ENCODE measurements at regions not wholly inside any gene's neighbourhood (a gene's known extent, or its start where the extent isn't known, plus 50 kb on each side); places are given as distances from the start of the nearest gene placed in this dataset.

DNA sequence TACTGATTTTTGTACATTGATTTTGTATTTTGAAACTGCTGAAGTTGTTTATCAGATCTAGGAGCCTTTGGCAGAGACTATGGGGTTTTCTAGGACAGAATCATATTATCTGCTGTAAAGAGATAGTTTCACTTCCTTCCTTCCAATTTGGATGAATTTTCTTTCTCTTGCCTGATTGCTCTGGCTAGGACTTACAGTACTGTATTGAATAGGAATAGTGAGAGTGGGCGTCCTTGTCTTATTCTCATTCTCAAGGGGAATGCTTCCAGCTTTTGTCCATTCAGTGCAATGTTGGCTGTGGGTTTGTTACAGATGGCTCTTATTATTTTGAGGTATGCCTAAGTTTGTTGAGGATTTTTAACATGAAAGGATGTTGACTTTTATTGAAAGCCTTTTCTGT is 290.1 kb downstream of the MAP2K4 start:
- Histone ChIP-seq H4K20me1 (ENCODE audit: control insufficient read depth, extremely low read depth, insufficient read depth, low read length) (no peaks in the 10 kb centered on the region), H3K27ac (ENCODE audit: control insufficient read depth, insufficient read depth, low read length) (no peak overlapping the region), H3K9ac (ENCODE audit: control insufficient read depth, extremely low read depth, insufficient read depth, low read length) (no peak overlapping the region), H3K4me1 (ENCODE audit: control insufficient read depth, extremely low read depth, insufficient read depth, low read length) (no peaks in the 10 kb centered on the region), H3K4me3 (ENCODE audit: control insufficient read depth in 2 of 3, extremely low read depth in 1 of 3, insufficient read depth in 2 of 3, low read depth in 1 of 3, low read length in 3 of 3) (no peak overlapping the region), H3K4me2 (ENCODE audit: control insufficient read depth, extremely low read depth, insufficient read depth, low read depth, low read length) (no peak overlapping the region), H3K27me3 (ENCODE audit: control insufficient read depth, extremely low read depth, insufficient read depth, low read length) (no peaks in the 10 kb centered on the region), H3K9me1 (ENCODE audit: control insufficient read depth, extremely low read depth, insufficient read depth, low read length) (no peaks in the 10 kb centered on the region), H3K36me3 (ENCODE audit: control insufficient read depth in 2 of 2, extremely low read depth in 1 of 2, insufficient read depth in 2 of 2, low read length in 2 of 2) (no peaks in the 10 kb centered on the region), H3K9me3 (ENCODE audit: control insufficient read depth, low read depth, low read length) (no peaks in the 10 kb centered on the region), H2AFZ (ENCODE audit: control insufficient read depth, low read length) (no peak overlapping the region), H3K79me2 (ENCODE audit: control insufficient read depth, insufficient read depth, low read length) (no peaks in the 10 kb centered on the region)
- dilution Hi-C loops (cut with MboI; ENCODE audit: extremely low pct_ligation_motif_present, low sequenced_read_pairs), result no loop called here
- no peak for TF ChIP-seq EZH2 (IDR thresholded peaks at IDR 0.05; ENCODE audit: low read length)
- TF ChIP-seq, protein P1, sequence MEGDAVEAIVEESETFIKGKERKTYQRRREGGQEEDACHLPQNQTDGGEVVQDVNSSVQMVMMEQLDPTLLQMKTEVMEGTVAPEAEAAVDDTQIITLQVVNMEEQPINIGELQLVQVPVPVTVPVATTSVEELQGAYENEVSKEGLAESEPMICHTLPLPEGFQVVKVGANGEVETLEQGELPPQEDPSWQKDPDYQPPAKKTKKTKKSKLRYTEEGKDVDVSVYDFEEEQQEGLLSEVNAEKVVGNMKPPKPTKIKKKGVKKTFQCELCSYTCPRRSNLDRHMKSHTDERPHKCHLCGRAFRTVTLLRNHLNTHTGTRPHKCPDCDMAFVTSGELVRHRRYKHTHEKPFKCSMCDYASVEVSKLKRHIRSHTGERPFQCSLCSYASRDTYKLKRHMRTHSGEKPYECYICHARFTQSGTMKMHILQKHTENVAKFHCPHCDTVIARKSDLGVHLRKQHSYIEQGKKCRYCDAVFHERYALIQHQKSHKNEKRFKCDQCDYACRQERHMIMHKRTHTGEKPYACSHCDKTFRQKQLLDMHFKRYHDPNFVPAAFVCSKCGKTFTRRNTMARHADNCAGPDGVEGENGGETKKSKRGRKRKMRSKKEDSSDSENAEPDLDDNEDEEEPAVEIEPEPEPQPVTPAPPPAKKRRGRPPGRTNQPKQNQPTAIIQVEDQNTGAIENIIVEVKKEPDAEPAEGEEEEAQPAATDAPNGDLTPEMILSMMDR (optimal IDR thresholded peaks at IDR 0.05 in 1 of 3, IDR thresholded peaks at IDR 0.05 in 1 of 3, conservative IDR thresholded peaks at IDR 0.05 in 1 of 3; ENCODE audit: extremely low read depth in 1 of 3, insufficient read depth in 2 of 3, low read length in 3 of 3), result no peak
- FAIRE-seq (no peak), DNase-seq (ENCODE audit: low read depth, low spot score) (no peak)

- no peak for TF ChIP-seq EZH2 (IDR thresholded peaks at IDR 0.05; ENCODE audit: low read length)
- TF ChIP-seq, protein P1 (optimal IDR thresholded peaks at IDR 0.05 in 1 of 3, IDR thresholded peaks at IDR 0.05 in 1 of 3, conservative IDR thresholded peaks at IDR 0.05 in 1 of 3; ENCODE audit: extremely low read depth in 1 of 3, insufficient read depth in 2 of 3, low read length in 3 of 3), result no peak
- no peak overlapping the region for H3K4me2 ChIP-seq (ENCODE audit: control insufficient read depth, extremely low read depth, insufficient read depth, low read depth, low read length)
- no peaks in the 10 kb centered on the region for H4K20me1 ChIP-seq (ENCODE audit: control insufficient read depth, extremely low read depth, insufficient read depth, low read length)
- H3K9ac ChIP-seq (ENCODE audit: control insufficient read depth, extremely low read depth, insufficient read depth, low read length), result no peak overlapping the region
- no peaks in the 10 kb centered on the region for H3K9me1 ChIP-seq (ENCODE audit: control insufficient read depth, extremely low read depth, insufficient read depth, low read length)
- FAIRE-seq (no peak), DNase-seq (ENCODE audit: low read depth, low spot score) (no peak)
- dilution Hi-C loops (cut with MboI; ENCODE audit: extremely low pct_ligation_motif_present, low sequenced_read_pairs), result no loop called here
- H2AFZ ChIP-seq (ENCODE audit: control insufficient read depth, low read length), result no peak overlapping the region
- no peaks in the 10 kb centered on the region for H3K9me3 ChIP-seq (ENCODE audit: control insufficient read depth, low read depth, low read length)
- H3K4me3 ChIP-seq (ENCODE audit: control insufficient read depth in 2 of 3, extremely low read depth in 1 of 3, insufficient read depth in 2 of 3, low read depth in 1 of 3, low read length in 3 of 3), result no peak overlapping the region
- H3K79me2 ChIP-seq (ENCODE audit: control insufficient read depth, insufficient read depth, low read length), result no peaks in the 10 kb centered on the region
- H3K4me1 ChIP-seq (ENCODE audit: control insufficient read depth, extremely low read depth, insufficient read depth, low read length), result no peaks in the 10 kb centered on the region
- no peaks in the 10 kb centered on the region for H3K36me3 ChIP-seq (ENCODE audit: control insufficient read depth in 2 of 2, extremely low read depth in 1 of 2, insufficient read depth in 2 of 2, low read length in 2 of 2)
- H3K27me3 ChIP-seq (ENCODE audit: control insufficient read depth, extremely low read depth, insufficient read depth, low read length), result no peaks in the 10 kb centered on the region
- no peak overlapping the region for H3K27ac ChIP-seq (ENCODE audit: control insufficient read depth, insufficient read depth, low read length)
Observed at GRCh38 chr17:12312692-12313091, 292.0 kb downstream of the MAP2K4 start.
